SK-N-SH (cell line): ENCODE measurements at regions not wholly inside any gene's neighbourhood (a gene's known extent, or its start where the extent isn't known, plus 50 kb on each side); places are given as distances from the start of the nearest gene placed in this dataset.

Experiments used
- FOXM1 ChIP-seq: IDR thresholded peaks from 2 replicates; pipeline ENCODE4 v1.4.0; 2012; ENCODE audit warnings: low read depth, mild to moderate bottlenecking
- GABPA ChIP-seq: IDR thresholded peaks from 2 replicates; pipeline ENCODE4 v1.4.0; 2012; ENCODE audit warnings: low read depth, mild to moderate bottlenecking
- JUND ChIP-seq: IDR thresholded peaks from 2 replicates; pipeline ENCODE4 v1.4.0; 2012
- TF ChIP-seq, protein P1 (sequence below): fragments of 200-600 bp; sonication (generic); IDR thresholded peaks from 2 replicates; pipeline ENCODE4 v1.6.1; 2017; ENCODE audit warnings: antibody characterized with exemption, mild to moderate bottlenecking, moderate library complexity

DNA sequence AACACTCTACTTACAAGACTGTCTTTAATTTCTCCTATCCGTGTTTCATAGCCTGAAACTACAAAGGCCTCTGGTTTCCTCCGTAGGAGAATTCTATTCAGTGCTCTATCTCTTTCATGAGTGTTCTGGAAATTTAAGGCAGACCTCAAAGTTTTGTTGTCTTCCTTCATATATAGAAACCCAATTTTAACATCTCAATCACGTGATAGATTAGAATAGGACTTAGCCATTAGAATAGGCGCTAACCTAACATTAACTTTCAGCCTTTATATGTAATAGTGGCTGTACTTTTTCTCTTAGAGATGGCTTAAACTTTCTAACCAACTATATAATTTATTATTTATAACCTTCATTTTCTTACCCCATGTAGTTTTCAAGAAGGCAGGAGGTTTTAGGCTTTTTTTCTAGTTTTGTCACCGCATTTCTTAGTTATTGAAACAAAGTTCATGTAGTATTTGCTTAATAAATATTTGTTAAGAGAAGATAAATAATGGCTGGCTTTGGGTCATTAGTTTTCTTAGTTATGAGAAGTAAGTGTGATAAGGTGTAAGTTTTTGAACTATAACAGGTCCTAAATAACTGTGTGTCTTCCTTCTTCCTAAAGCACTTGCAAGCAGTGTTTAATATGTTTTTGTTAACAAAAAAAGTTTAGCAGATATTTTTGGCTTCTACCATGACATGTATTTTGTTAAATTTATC lies 1504.6 kb upstream of the ADGRL3 start:
- no peak for TF ChIP-seq FOXM1
- TF ChIP-seq, protein P1, sequence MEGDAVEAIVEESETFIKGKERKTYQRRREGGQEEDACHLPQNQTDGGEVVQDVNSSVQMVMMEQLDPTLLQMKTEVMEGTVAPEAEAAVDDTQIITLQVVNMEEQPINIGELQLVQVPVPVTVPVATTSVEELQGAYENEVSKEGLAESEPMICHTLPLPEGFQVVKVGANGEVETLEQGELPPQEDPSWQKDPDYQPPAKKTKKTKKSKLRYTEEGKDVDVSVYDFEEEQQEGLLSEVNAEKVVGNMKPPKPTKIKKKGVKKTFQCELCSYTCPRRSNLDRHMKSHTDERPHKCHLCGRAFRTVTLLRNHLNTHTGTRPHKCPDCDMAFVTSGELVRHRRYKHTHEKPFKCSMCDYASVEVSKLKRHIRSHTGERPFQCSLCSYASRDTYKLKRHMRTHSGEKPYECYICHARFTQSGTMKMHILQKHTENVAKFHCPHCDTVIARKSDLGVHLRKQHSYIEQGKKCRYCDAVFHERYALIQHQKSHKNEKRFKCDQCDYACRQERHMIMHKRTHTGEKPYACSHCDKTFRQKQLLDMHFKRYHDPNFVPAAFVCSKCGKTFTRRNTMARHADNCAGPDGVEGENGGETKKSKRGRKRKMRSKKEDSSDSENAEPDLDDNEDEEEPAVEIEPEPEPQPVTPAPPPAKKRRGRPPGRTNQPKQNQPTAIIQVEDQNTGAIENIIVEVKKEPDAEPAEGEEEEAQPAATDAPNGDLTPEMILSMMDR, result no peak
- TF ChIP-seq GABPA, result no peak
- no peak for TF ChIP-seq JUND
